ENCODE measurements at regions not wholly inside any gene's neighbourhood (a gene's known extent, or its start where the extent isn't known, plus 50 kb on each side); places are given as distances from the start of the nearest gene placed in this dataset.

DNA sequence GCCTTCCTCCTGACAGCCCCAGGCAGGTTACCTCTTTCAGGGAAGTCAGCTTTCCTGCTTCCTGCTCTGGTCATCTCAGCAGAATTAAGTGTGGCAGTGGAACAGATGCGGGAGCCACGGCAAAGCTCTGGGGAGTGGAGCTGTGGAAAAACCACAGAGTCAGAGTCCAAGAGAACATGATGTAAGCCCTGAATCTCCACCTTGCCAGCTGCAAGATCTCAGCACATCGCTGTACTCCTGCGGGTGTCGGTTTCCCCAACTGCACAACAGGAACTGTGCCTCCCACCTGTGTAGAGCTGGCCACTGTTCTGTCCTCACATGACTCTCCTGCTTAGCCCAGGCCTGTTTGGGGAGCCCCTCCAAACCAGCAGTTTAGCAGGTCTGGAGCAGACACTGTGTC is 123.7 kb downstream of the MATN1 start:
- no peak for DNase-seq (ENCODE audit: low read depth)
- POLR2A ChIA-PET: no interaction called here
- TF ChIP-seq, protein P1, sequence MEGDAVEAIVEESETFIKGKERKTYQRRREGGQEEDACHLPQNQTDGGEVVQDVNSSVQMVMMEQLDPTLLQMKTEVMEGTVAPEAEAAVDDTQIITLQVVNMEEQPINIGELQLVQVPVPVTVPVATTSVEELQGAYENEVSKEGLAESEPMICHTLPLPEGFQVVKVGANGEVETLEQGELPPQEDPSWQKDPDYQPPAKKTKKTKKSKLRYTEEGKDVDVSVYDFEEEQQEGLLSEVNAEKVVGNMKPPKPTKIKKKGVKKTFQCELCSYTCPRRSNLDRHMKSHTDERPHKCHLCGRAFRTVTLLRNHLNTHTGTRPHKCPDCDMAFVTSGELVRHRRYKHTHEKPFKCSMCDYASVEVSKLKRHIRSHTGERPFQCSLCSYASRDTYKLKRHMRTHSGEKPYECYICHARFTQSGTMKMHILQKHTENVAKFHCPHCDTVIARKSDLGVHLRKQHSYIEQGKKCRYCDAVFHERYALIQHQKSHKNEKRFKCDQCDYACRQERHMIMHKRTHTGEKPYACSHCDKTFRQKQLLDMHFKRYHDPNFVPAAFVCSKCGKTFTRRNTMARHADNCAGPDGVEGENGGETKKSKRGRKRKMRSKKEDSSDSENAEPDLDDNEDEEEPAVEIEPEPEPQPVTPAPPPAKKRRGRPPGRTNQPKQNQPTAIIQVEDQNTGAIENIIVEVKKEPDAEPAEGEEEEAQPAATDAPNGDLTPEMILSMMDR (IDR thresholded peaks at IDR 0.05; ENCODE audit: insufficient read depth, low read depth, low read length): no peak
- no peaks in the 10 kb centered on the region for H3K36me3 ChIP-seq (ENCODE audit: control insufficient read depth, insufficient read depth, low read length)
- no peak overlapping the region for H3K4me3 ChIP-seq (ENCODE audit: low read depth, low read length)
- CTCF ChIA-PET: interaction anchor here (0.6 kb wide), 1 partner anchor 221 kb away, joined by 3 read pairs; no protein-coding TSS in a partner anchor
- H3K27me3 ChIP-seq (ENCODE audit: control insufficient read depth, insufficient read depth, low read length): peaks cover 5% of the 10 kb centered on the region

DNA sequence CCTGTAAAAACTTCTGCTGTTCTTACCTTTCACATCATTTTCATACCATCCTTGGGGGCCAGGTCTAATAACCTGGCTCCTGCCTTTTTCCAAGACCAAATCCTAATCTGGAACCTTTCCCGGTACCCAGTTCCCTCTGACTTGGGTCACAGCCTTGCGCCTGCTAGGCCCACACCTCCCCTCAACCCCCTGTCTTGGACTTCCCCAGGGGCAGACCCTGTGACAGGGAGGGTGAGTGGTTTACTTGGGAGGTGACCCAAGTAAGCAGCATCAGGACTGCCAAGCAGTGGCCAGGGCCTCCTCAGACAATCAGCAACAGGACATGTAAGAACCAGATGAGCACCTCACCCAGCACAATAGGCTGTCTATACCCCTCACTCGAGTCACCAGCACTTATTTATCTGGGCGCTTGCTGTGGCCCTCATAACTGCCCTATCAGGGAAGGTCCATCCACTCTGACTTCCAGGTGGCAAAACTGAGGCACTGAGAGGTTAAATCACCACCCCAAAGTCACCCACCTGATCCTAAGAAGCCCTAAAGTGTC is 124.7 kb downstream of the MATN1 start:
- Histone ChIP-seq H3K36me3 (ENCODE audit: control insufficient read depth, insufficient read depth, low read length) (no peaks in the 10 kb centered on the region), H3K4me3 (ENCODE audit: low read depth, low read length) (no peak overlapping the region), H3K27me3 (ENCODE audit: control insufficient read depth, insufficient read depth, low read length) (peaks cover 5% of the 10 kb centered on the region)
- TF ChIP-seq, protein P1 (IDR thresholded peaks at IDR 0.05; ENCODE audit: insufficient read depth, low read depth, low read length): no peak
- ChIA-PET CTCF (no interaction called here), POLR2A (no interaction called here)
- no peak for DNase-seq (ENCODE audit: low read depth)

DNA sequence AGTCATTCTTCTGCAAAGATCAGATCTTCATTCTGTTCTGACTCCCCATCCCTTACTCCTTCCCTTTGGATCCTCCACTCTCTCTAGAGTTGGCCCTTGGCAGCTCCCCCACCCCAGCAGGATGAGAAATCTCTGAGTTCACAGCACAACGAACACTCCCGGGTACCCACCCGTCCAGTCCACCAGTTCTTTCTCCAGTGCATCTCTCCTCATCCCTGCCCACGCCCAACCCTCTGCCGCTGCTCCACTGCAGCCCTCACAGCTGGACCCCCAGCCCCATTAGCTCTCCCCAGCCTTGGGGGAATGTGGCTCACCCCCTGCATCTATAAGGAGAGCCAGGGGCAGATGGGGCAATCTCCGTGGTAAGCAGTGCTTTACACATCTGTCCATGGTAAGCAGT is 125.7 kb downstream of the MATN1 start:
- no peak for DNase-seq (ENCODE audit: low read depth)
- CTCF ChIA-PET: no interaction called here
- no peak overlapping the region for H3K4me3 ChIP-seq (ENCODE audit: low read depth, low read length)
- no peaks in the 10 kb centered on the region for H3K36me3 ChIP-seq (ENCODE audit: control insufficient read depth, insufficient read depth, low read length)
- POLR2A ChIA-PET: no interaction called here
- TF ChIP-seq, protein P1 (IDR thresholded peaks at IDR 0.05; ENCODE audit: insufficient read depth, low read depth, low read length): no peak
- peaks cover 5% of the 10 kb centered on the region for H3K27me3 ChIP-seq (ENCODE audit: control insufficient read depth, insufficient read depth, low read length)

GRCh38 chr1:30596891-30597290 is 126.5 kb downstream of the MATN1 start:
- no peak for DNase-seq (ENCODE audit: low read depth)
- no peaks in the 10 kb centered on the region for H3K36me3 ChIP-seq (ENCODE audit: control insufficient read depth, insufficient read depth, low read length)
- H3K27me3 ChIP-seq (ENCODE audit: control insufficient read depth, insufficient read depth, low read length): peaks cover 5% of the 10 kb centered on the region
- ChIA-PET CTCF (no interaction called here), POLR2A (no interaction called here)
- TF ChIP-seq, protein P1 (IDR thresholded peaks at IDR 0.05; ENCODE audit: insufficient read depth, low read depth, low read length): no peak
- H3K4me3 ChIP-seq (ENCODE audit: low read depth, low read length): no peak overlapping the region

DNA sequence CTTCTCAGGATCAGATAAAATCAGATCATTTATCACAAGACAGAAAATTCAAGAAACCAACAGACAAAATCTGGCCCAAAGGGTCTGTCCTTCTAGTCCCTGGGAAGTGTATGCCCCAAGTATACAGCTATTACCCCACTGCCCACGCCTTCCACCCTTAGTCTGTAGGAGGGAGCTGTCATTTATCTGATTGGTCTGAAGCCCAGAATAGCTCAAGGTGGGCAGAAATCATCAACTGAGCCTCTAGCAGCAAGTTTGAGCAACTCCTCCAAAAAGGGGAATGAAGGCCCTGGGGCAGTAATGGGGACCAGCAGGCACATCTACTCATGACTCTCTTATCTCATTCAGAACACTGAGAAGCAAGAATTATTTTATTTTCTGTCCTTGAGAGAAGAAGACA is 126.9 kb downstream of the MATN1 start:
- DNase-seq (ENCODE audit: low read depth): no peak
- TF ChIP-seq, protein P1 (IDR thresholded peaks at IDR 0.05; ENCODE audit: insufficient read depth, low read depth, low read length): no peak
- POLR2A ChIA-PET: no interaction called here
- no peaks in the 10 kb centered on the region for H3K36me3 ChIP-seq (ENCODE audit: control insufficient read depth, insufficient read depth, low read length)
- CTCF ChIA-PET: no interaction called here
- H3K27me3 ChIP-seq (ENCODE audit: control insufficient read depth, insufficient read depth, low read length): peaks cover 5% of the 10 kb centered on the region
- H3K4me3 ChIP-seq (ENCODE audit: low read depth, low read length): no peak overlapping the region

Data from BJ (cell line).